ENCODE measurements at regions not wholly inside any gene's neighbourhood (a gene's known extent, or its start where the extent isn't known, plus 50 kb on each side); places are given as distances from the start of the nearest gene placed in this dataset.
"Not testable (repeated sequence)": the region's sequence is repeated elsewhere in the genome, so short reads cannot be mapped to it uniquely, and the experiment has no call there.

GRCh38 chr5:45132972-45133371, 324.2 kb downstream of the MRPS30 start:
- H4K20me1 ChIP-seq (ENCODE audit: insufficient read depth): no peaks in the 10 kb centered on the region

GRCh38 chr5:45162974-45163373, 354.2 kb downstream of the MRPS30 start:
- H3K79me2 ChIP-seq (ENCODE audit: low read depth): no peaks in the 10 kb centered on the region
- TF ChIP-seq, protein P1, sequence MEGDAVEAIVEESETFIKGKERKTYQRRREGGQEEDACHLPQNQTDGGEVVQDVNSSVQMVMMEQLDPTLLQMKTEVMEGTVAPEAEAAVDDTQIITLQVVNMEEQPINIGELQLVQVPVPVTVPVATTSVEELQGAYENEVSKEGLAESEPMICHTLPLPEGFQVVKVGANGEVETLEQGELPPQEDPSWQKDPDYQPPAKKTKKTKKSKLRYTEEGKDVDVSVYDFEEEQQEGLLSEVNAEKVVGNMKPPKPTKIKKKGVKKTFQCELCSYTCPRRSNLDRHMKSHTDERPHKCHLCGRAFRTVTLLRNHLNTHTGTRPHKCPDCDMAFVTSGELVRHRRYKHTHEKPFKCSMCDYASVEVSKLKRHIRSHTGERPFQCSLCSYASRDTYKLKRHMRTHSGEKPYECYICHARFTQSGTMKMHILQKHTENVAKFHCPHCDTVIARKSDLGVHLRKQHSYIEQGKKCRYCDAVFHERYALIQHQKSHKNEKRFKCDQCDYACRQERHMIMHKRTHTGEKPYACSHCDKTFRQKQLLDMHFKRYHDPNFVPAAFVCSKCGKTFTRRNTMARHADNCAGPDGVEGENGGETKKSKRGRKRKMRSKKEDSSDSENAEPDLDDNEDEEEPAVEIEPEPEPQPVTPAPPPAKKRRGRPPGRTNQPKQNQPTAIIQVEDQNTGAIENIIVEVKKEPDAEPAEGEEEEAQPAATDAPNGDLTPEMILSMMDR (conservative IDR thresholded peaks at IDR 0.05): no peak
- TF ChIP-seq EZH2 (IDR thresholded peaks at IDR 0.05; ENCODE audit: low read depth): no peak
- H3K9me2 ChIP-seq (ENCODE audit: insufficient read depth): no peaks in the 10 kb centered on the region
- intact Hi-C loops (cut with micrococcal nuclease; ENCODE audit: unreplicated experiment): no loop called here
- BruUV-seq (replicated peaks): no TSS peak
- H3K27me3 ChIP-seq (ENCODE audit: insufficient read depth, low read depth): no peaks in the 10 kb centered on the region
- H3K4me3 ChIP-seq: no peak overlapping the region
- no peak for DNase-seq
- H3K9me3 ChIP-seq (ENCODE audit: insufficient read depth, low read depth): no peaks in the 10 kb centered on the region
- H3K4me2 ChIP-seq: no peak overlapping the region
- H3F3A ChIP-seq (ENCODE audit: insufficient read depth, low read depth): no peaks in the 10 kb centered on the region
- no peaks in the 10 kb centered on the region for H3K36me3 ChIP-seq (ENCODE audit: low read depth)
- no peak overlapping the region for H3K27ac ChIP-seq
- ChIA-PET POLR2A (ENCODE audit: unreplicated experiment) (no interaction called here), CTCF (no interaction called here)
- H4K20me1 ChIP-seq (ENCODE audit: insufficient read depth): no peaks in the 10 kb centered on the region
- no peak overlapping the region for H2AFZ ChIP-seq
- H3K4me1 ChIP-seq (replicated peaks; ENCODE audit: insufficient read depth): no peaks in the 10 kb centered on the region

More at GRCh38 chr5:45132972-45133371, 324.2 kb downstream of the MRPS30 start:
- no TSS peak for BruUV-seq (replicated peaks)
- H2AFZ ChIP-seq: no peak overlapping the region
- H3K9me3 ChIP-seq (ENCODE audit: insufficient read depth, low read depth): no peaks in the 10 kb centered on the region
- no peak overlapping the region for H3K4me3 ChIP-seq
- H3K4me1 ChIP-seq (replicated peaks; ENCODE audit: insufficient read depth): no peaks in the 10 kb centered on the region
- TF ChIP-seq, protein P1 (conservative IDR thresholded peaks at IDR 0.05): no peak
- TF ChIP-seq EZH2 (IDR thresholded peaks at IDR 0.05; ENCODE audit: low read depth): no peak
- H3K27me3 ChIP-seq (ENCODE audit: insufficient read depth, low read depth): no peaks in the 10 kb centered on the region
- intact Hi-C loops (cut with micrococcal nuclease; ENCODE audit: unreplicated experiment): no loop called here
- H3K27ac ChIP-seq: no peak overlapping the region
- CTCF ChIA-PET: no interaction called here
- POLR2A ChIA-PET (ENCODE audit: unreplicated experiment): no interaction called here
- H3F3A ChIP-seq (ENCODE audit: insufficient read depth, low read depth): no peaks in the 10 kb centered on the region
- H3K4me2 ChIP-seq: no peak overlapping the region
- DNase-seq: no peak
- no peaks in the 10 kb centered on the region for H3K36me3 ChIP-seq (ENCODE audit: low read depth)
- no peaks in the 10 kb centered on the region for H3K9me2 ChIP-seq (ENCODE audit: insufficient read depth)
- H3K79me2 ChIP-seq (ENCODE audit: low read depth): no peaks in the 10 kb centered on the region

- no peaks in the 10 kb centered on the region for H3K36me3 ChIP-seq (ENCODE audit: low read depth)
- no peak overlapping the region for H3K4me3 ChIP-seq
- H3K9me2 ChIP-seq (ENCODE audit: insufficient read depth): no peaks in the 10 kb centered on the region
- no peak overlapping the region for H3K27ac ChIP-seq
- H3F3A ChIP-seq (ENCODE audit: insufficient read depth, low read depth): no peaks in the 10 kb centered on the region
- no peaks in the 10 kb centered on the region for H3K4me1 ChIP-seq (replicated peaks; ENCODE audit: insufficient read depth)
- ChIA-PET CTCF (no interaction called here), POLR2A (ENCODE audit: unreplicated experiment) (no interaction called here)
- intact Hi-C loops (cut with micrococcal nuclease; ENCODE audit: unreplicated experiment): no loop called here
- no peaks in the 10 kb centered on the region for H3K27me3 ChIP-seq (ENCODE audit: insufficient read depth, low read depth)
- no peak for DNase-seq
- H3K9me3 ChIP-seq (ENCODE audit: insufficient read depth, low read depth): 0 out of 2 replicates have a peak, but pooled peaks cover 5% of the 10 kb centered on the region
- BruUV-seq (replicated peaks): no TSS peak
- H3K79me2 ChIP-seq (ENCODE audit: low read depth): no peaks in the 10 kb centered on the region
- TF ChIP-seq, protein P1 (conservative IDR thresholded peaks at IDR 0.05): no peak
- no peak for TF ChIP-seq EZH2 (IDR thresholded peaks at IDR 0.05; ENCODE audit: low read depth)
- H4K20me1 ChIP-seq (ENCODE audit: insufficient read depth): no peaks in the 10 kb centered on the region
- H3K4me2 ChIP-seq: no peak overlapping the region
- H2AFZ ChIP-seq: no peak overlapping the region
These were observed 362.8 kb downstream of the MRPS30 start for GRCh38 chr5:45171563-45171962.

- H3K4me1 ChIP-seq (replicated peaks; ENCODE audit: insufficient read depth); intact Hi-C loops (cut with micrococcal nuclease; ENCODE audit: unreplicated experiment); CTCF ChIA-PET; H3F3A ChIP-seq (ENCODE audit: insufficient read depth, low read depth); DNase-seq; H3K4me2 ChIP-seq; H2AFZ ChIP-seq; H3K9me3 ChIP-seq (ENCODE audit: insufficient read depth, low read depth); H3K79me2 ChIP-seq (ENCODE audit: low read depth); H4K20me1 ChIP-seq (ENCODE audit: insufficient read depth); H3K4me3 ChIP-seq; H3K27me3 ChIP-seq (ENCODE audit: insufficient read depth, low read depth); BruUV-seq (replicated peaks); POLR2A ChIA-PET (ENCODE audit: unreplicated experiment); H3K36me3 ChIP-seq (ENCODE audit: low read depth); H3K27ac ChIP-seq; H3K9me2 ChIP-seq (ENCODE audit: insufficient read depth): not testable (repeated sequence)
These were observed 363.9 kb downstream of the MRPS30 start for GRCh38 chr5:45172634-45173033.
